GM23248 (cell line): ENCODE measurements at regions not wholly inside any gene's neighbourhood (a gene's known extent, or its start where the extent isn't known, plus 50 kb on each side); places are given as distances from the start of the nearest gene placed in this dataset.

Experiments used
- EZH2 ChIP-seq: fragments of 200-600 bp; sonication (generic); IDR thresholded peaks from 2 replicates; pipeline ENCODE4 v1.6.1; 2018; ENCODE audit warnings: antibody characterized with exemption, mild to moderate bottlenecking; ENCODE audit not compliant: insufficient read depth, poor library complexity, severe bottlenecking
- EZH2phosphoT487 ChIP-seq: fragments of 200-600 bp; sonication (generic); IDR thresholded peaks from 2 replicates; pipeline ENCODE4 v1.6.1; 2018; ENCODE audit warnings: antibody characterized with exemption, moderate library complexity, mild to moderate bottlenecking, low read depth; ENCODE audit not compliant: insufficient read depth

DNA sequence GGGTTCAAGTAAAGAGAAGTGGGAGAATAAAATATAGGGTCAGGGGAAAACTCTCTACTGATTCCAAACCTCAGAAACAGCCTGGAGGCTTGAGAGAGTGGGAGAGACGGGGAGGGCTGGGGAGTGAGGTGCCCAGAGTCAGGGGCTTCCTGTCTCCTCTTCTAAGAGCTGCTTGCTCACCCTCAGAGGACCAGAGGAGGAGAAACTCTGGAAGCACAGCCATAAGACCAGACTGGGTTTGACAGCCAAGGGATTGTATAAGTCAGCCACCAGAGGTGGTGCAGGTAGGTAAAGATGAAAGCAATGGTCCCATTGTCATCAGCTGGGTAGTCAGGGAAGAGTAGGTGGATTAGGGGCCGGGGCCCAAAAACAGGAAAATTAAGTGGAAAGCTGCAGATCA lies 259.4 kb downstream of the TNS1 start:
- no peak for TF ChIP-seq EZH2
- no peak for TF ChIP-seq EZH2phosphoT487
